Spleen (tissue), 7 donors: ENCODE measurements at regions not wholly inside any gene's neighbourhood (a gene's known extent, or its start where the extent isn't known, plus 50 kb on each side); places are given as distances from the start of the nearest gene placed in this dataset.

Source experiments
- CTCF ChIP-seq, 11 experiments: fragments of 200-600 bp in 7 of 11; fragments of 450-650 bp in 4 of 11; sonication (generic) in 4 of 11; IDR thresholded peaks in 8 of 11; conservative IDR thresholded peaks in 3 of 11; 1 replicate in 7 of 11; 2 replicates in 4 of 11; pipeline versions ENCODE4 v1.4.0 to v1.8.0; 2016 to 2021; ENCODE audit warnings: antibody characterized with exemption in 11 of 11, inconsistent platforms in 4 of 11, mild to moderate bottlenecking in 1 of 11
- POLR2A ChIP-seq, 3 donors: fragments of 450-650 bp; IDR thresholded peaks; one replicate each; pipeline ENCODE4 v1.5.1; 2017; ENCODE audit warnings: antibody characterized with exemption in 3 of 3, mild to moderate bottlenecking in 1 of 3
- donor health status: DM: no; HTN: no; CAD: no; lungs with moderate emphysema.
- donor health status: DM: no; HTN: no; CAD: no.
- donor health status: DM: no; HTN: no; CAD: no.

- TF ChIP-seq CTCF (IDR thresholded peaks at IDR 0.05 in 8 of 11, conservative IDR thresholded peaks at IDR 0.05 in 3 of 11) = no peak
- TF ChIP-seq POLR2A (IDR thresholded peaks at IDR 0.05) = no peak
Measured at GRCh38 chr11:42249956-42250355, 790.5 kb upstream of the LRRC4C start.
